Neural cell (in vitro differentiated cells): ENCODE measurements at regions not wholly inside any gene's neighbourhood (a gene's known extent, or its start where the extent isn't known, plus 50 kb on each side); places are given as distances from the start of the nearest gene placed in this dataset.

Experiments used
- CTCF ChIP-seq: fragments of 450-650 bp; IDR thresholded peaks from 2 replicates; pipeline ENCODE4 v1.5.1; 2014; ENCODE audit warnings: antibody characterized with exemption, mild to moderate bottlenecking, moderate library complexity; ENCODE audit not compliant: poor library complexity, severe bottlenecking
- EP300 ChIP-seq: fragments of 450-650 bp; conservative IDR thresholded peaks from 2 replicates; pipeline ENCODE4 v1.6.1; 2014; ENCODE audit warnings: antibody characterized with exemption, mild to moderate bottlenecking, moderate library complexity; ENCODE audit not compliant: poor library complexity, severe bottlenecking
- POLR2AphosphoS5 ChIP-seq: IDR thresholded peaks from 2 replicates; pipeline ENCODE4 v1.6.1; 2012
- TAF1 ChIP-seq: IDR thresholded peaks from 2 replicates; pipeline ENCODE4 v1.6.1; 2012; ENCODE audit warnings: low read depth

DNA sequence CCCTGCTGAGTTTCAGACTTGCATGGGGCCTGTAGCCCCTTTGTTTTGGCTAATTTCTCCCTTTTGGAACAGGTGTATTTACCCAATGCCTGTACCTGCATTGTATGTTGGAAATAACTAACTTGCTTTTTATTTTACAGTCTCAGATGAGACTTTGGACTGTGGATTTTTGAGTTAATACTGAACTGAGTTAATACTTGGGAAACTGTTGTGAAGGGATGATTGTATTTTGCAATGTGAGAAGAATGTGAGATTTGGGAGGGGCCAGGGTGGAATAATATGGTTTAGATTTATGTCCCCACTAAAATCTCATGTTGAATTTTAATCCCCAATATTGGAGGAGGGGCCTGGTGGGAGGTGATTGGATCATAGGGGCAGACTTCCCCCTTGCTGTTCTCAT, 99.1 kb upstream of the IRAK1BP1 start:
- TF ChIP-seq CTCF (no peak), TAF1 (no peak), POLR2AphosphoS5 (no peak), EP300 (no peak)
